Breast epithelium (tissue), 3 donors: ENCODE measurements at regions not wholly inside any gene's neighbourhood (a gene's known extent, or its start where the extent isn't known, plus 50 kb on each side); places are given as distances from the start of the nearest gene placed in this dataset.

Source experiments
- POLR2AphosphoS5 ChIP-seq, 3 donors: sonication (generic); formaldehyde crosslinking; IDR thresholded peaks; one replicate each; pipeline ENCODE4 v1.6.1; 2017; ENCODE audit warnings: antibody characterized with exemption in 3 of 3
- TF ChIP-seq, protein P1 (sequence below), 3 donors: fragments of 450-650 bp; IDR thresholded peaks; one replicate each; pipeline ENCODE4 v1.5.1; 2016 to 2017; ENCODE audit warnings: antibody characterized with exemption in 3 of 3, mild to moderate bottlenecking in 3 of 3, moderate library complexity in 3 of 3

DNA sequence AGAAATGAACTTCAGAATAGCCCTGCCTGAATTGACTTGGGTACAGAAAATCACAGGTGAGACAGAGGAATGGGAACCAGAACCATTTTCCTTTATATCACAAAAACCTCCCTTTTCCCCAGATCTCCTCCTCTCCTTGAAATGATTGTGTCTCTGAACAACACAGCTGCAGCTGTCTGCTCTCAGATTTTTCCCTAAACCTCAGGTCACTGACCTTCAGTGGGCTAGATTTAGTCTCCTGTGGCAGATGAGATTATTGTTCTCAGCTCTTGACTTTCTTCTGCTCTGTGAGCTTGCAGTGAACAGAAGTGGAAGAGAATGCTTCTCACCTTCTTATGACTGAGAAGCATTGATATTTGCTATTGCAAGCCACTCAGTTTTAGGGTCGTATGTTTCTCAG, 92.3 kb upstream of the FAM20A start:
- TF ChIP-seq, protein P1, sequence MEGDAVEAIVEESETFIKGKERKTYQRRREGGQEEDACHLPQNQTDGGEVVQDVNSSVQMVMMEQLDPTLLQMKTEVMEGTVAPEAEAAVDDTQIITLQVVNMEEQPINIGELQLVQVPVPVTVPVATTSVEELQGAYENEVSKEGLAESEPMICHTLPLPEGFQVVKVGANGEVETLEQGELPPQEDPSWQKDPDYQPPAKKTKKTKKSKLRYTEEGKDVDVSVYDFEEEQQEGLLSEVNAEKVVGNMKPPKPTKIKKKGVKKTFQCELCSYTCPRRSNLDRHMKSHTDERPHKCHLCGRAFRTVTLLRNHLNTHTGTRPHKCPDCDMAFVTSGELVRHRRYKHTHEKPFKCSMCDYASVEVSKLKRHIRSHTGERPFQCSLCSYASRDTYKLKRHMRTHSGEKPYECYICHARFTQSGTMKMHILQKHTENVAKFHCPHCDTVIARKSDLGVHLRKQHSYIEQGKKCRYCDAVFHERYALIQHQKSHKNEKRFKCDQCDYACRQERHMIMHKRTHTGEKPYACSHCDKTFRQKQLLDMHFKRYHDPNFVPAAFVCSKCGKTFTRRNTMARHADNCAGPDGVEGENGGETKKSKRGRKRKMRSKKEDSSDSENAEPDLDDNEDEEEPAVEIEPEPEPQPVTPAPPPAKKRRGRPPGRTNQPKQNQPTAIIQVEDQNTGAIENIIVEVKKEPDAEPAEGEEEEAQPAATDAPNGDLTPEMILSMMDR (IDR thresholded peaks at IDR 0.05): no peak
- no peak for TF ChIP-seq POLR2AphosphoS5 (IDR thresholded peaks at IDR 0.05)
